ENCODE measurements at regions not wholly inside any gene's neighbourhood (a gene's known extent, or its start where the extent isn't known, plus 50 kb on each side); places are given as distances from the start of the nearest gene placed in this dataset.
"Not testable (repeated sequence)": the region's sequence is repeated elsewhere in the genome, so short reads cannot be mapped to it uniquely, and the experiment has no call there.

DNA sequence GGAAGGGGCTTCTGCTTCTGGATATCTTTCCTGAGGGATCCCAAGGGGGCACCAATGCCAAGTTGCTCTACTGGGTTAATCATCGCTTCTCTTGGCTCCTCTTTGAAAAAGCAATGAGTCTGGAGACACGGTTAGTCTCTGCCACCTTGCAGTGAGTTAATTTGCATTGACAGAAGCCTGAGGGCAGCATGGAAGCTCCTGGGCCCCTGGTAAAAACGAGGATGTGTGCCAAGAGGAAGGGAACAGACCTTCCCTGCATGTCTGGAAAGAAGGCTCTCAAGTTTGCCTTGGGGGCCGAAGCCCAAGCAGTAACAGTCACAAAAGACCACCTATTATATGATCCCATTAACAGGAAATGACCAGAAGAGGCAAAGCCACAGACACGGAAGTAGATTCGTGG, 86.7 kb downstream of the IRX5 start:
- no peak for DNase-seq

DNA sequence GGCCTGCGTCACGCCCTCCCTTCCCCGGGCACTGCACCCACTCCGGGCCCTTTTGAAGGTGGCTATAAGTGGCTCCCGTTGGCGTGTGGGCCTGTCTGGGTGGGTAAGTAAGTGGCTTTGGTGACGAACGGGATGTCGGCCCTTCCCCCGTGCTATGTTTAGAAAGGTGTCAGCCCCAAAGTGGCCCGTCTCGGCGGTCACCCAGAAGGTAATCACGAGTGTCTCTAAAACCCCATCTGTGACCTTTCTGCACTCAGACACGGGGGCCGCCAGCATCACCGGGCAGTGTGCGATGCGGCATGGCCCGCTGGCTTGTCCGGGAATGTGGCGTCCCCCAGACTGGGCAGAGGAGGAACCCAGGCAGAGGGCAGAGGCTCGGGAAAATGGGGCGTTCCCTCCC, 88.2 kb downstream of the IRX5 start:
- DNase-seq: no peak

DNA sequence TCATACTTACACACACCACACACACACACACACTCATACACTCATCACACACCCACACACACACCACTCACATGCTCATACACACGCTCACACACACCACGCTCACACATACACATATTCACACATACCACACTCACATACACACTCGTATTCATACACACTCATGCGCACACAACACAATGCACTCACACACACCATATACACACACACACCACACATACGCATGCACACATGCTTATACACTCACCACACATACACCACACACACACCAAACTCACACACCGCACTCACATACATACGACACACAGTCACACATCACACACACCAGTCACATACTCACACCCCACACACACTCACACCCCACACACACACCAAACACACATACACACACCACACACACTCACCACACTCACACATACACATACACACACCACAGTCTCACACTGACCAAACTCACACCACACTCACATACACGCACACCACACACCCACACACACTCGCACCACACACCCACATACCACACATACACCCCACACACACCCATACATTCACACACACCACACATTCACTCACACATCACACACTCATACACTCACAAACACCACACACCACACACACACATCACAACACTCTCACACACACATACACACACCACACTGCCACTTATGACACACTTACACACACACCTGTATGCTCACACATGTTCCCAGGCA, 88.9 kb downstream of the IRX5 start:
- no peak for DNase-seq

DNA sequence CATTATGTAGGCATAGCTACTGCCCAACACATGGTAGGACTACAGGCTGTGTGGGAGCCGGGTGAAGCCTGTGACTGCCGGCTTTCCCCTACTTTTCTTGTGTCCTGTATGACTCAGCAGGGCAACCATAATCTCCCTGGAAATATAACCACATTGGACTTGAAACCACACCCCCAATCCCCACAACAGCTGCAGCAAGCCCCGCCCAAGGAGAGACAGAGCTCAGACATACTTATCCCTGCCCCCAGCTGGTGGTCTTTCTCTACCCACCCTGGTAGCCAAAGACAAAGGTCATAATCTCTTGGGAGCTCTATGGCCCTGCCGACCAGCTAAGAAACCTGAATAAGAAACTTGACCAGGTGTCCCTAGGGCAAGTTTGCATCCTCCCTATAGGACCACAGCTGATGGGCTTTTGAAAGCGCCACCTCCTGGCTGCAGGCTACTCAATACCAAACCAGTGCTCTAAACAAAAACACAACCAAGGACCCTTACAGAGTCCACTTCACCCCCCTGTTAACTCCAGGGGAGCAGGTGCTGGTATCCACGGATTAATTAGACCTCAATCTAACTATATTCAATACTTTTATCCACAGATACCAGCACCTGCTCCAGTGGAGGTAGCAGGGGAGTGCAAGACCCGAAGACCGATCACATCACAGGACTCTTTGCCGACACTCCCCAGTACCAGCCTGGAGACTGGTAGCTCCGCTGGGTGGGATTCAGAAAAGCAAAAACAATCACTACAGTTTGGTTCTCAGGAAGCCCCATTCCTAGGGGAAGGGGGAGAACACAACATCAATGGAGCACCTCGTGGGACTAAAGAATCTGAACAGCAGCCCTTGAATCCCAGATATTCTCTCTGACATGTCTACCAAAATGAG, 91.2 kb downstream of the IRX5 start:
- DNase-seq: no peak

DNA sequence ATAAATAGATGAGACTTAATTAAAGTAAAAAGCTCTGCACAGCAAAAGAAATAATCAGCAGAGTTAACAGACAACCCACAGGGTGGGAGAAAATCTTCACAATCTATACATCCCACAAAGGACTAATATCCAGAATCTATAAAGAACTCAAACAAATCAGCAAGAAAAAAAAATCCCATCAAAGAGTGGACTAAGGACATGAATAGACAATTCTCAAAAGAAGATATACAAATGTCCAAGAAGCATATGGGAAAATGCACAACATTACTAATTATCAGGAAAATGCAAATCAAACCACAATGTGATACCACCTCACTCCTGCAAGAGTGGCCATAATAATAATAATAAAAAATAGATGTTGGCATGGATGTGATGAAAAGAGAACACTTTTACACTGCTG, 96.6 kb downstream of the IRX5 start:
- not testable (repeated sequence) for DNase-seq

DNA sequence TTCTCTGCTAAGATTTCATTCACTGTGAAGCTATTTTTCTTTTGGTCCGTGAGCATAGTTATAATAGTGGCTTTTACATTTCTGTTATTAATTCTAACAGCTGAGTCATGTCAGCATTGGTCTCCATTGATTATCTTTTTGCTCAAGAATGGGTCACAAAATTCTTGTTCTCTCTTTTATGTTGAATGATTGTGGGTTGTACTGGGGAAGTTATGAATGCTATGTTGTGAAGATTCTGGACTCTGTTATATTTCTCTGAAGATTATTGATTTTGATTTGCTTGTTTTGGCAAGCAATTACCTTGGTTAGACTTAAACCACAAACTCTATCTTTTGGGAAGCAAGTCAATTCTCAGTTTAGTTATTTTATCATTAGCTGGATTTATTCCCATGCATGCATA, 98.8 kb downstream of the IRX5 start:
- no peak for DNase-seq

DNA sequence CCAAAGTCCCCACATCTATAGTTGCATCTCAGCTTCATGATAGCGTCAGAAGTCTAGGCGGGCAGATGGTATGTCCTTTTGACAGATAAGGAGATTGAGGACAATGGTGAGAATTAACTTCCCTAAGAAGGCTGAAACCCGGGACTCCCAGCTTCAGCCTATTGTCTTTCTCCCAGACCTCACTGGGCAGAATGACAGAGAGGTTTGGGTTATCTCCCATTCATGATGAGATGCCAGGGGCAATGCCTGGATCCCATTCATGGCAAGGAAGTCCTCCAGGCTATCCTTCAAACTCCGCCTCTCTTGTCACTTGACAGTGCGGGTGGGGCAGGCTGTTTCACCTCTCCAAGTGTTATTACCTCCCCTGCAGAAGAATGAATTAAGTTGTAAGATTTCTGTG, 100.3 kb downstream of the IRX5 start:
- no peak for DNase-seq

DNA sequence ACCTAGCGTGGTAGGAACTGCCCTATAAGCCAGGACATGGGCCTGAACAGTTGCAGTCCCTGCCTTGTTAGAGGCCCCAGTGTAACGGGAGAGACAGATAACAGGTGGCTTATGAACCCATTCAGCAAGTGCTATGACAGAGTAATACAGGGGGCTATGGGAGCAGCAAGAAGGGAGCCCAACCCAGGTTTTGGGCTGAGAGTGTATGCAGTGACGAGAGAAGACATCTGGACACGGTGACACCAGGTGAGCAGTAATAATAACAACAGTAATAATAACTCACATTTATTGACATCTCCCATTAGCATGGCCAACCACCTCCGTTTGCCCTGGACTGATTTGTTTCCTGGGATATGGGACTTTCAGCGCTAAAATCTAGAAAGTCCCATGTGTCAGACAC, 100.8 kb downstream of the IRX5 start:
- DNase-seq: no peak

DNA sequence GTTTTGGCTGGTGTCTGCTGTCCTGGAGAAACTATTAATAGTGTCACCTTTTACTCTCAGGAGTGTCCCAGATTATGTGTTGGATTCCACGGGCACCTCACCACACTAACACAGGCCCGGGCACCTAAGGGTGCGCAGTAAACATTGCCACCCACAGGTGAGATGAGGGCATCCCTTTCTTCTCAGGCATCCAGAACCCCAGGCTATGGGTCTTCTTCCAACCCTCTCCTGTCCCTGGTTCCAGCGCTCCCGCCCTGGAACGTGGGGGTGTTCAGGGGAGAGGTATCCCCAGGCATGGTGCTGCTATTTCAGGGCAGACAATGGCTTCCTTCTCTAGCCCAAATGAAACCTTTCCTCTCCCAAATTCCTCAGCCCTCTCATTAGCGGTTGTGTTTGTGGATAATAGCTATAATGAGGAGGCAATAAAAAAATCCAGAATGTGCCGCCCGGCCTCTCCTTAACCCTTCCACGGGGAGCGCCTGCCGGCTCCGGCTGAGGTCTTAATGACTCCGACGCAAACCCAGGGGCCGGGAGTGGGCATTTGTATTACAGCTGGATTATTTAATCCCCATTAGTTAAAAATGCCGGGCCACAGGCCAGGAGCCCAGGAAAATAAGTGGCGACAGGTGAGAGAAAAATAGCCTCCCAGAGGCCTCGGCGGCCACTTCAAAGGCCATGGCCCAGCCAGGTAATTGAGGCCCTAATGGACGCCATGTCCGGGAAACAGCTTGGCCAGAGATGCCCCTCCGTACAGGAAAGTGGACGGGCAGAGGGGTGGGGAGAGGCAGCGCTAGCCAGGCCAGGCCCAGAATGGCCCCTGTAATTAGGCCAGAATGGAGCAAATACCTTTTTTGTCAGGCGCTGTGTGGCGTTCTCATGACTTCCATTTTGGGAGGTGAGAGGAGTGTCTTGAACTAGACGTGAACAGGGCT, 102.8 kb downstream of the IRX5 start:
- DNase-seq: no peak

DNA sequence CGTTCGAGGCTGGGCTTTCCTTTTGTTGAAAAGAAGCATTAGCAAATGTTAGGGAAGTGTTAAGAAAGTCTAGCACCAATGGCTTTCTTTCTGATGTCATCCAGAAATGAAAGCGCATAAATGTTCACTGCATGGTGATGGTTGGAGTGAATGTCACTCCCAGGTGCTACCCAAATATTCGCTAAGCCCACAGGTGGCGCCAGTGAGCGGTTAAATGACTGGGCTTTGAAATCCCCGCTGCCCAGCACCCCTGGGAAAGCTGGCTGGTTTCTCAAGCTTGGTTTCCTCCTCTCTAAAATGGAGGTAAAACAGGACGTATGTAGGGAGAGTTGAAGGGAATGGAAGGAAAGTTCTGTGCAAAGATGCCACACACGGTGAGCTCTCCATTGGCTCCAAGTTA, 104.4 kb downstream of the IRX5 start:
- DNase-seq: no peak

DNA sequence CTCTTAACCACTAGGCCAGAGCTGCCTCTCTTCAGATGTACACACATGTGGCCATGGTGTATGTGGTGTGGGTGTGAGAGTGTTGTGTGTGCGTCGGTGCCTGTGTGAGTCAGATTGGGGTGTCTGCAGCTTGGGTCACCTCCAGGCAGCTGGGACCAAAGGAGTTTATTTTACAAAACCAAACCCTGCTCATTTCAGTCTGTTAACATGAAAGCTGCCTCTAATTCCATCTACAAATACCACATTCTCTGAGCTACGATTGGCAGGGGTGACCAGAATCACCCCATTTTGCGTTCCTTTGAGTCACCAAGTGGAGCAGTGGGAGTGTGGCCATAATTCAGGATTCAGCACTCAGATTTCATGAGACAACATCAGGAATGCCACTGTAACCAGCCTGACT, 105.3 kb downstream of the IRX5 start:
- no peak for DNase-seq

DNA sequence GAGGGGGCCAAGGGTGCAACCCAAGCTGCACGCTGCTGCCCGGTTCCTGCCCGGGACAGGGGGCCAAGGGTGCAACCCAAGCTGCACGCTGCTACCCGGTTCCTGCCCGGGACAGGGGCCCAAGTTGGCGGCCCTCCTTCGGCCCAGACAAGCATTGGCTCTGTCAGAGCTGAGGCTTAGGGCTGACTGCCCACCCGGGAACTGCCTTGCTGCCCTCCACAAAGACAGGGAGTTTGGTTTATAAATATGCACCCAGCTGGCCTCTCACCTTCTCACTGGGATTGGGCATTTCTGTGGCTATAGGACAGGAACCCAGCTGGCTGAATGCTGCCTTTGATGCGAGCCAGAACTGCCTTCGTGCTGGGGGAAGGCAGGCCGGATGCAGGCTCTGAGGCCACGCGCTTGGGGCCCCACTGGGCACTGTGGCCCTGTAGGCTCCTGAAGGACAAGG, 105.7 kb downstream of the IRX5 start:
- no peak for DNase-seq

DNA sequence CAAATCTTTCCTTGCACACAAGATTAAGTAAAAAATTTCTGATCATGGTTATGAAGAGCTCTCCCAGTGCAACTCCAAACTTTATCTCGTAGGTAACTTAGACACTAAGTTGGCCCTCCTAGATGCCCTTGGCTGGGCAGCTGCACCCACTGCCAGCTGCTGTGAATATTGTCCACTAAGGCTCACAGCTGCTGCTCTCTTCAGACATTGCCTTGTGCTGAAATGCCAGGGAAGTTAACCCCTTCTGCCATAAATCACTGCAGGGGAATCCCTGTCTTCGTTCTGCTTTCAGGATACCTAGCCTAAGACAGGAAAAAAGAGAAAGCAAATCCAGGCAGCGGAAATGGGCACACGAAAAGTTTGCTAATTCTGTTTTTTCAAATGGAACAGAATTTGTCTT, 106.4 kb downstream of the IRX5 start:
- no peak for DNase-seq

DNA sequence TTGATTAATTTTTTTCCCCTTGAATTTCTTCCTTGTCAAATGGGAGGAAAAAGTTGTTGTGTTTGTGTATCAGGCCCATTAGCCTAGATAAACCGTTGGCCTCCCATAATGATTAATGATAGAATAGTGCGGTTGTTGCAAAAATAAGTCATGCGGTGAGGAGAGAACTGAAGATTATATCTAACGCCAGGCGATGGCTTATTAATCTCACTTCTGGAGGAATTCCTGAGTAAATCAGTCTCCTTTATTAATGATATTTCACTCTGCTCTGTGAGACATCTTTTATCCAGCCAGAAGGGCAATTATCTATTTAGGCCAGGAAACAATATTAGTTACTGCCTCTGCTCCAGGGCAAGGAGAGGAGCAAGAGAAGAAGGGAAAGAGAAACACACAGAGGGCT, 107.3 kb downstream of the IRX5 start:
- no peak for DNase-seq

DNA sequence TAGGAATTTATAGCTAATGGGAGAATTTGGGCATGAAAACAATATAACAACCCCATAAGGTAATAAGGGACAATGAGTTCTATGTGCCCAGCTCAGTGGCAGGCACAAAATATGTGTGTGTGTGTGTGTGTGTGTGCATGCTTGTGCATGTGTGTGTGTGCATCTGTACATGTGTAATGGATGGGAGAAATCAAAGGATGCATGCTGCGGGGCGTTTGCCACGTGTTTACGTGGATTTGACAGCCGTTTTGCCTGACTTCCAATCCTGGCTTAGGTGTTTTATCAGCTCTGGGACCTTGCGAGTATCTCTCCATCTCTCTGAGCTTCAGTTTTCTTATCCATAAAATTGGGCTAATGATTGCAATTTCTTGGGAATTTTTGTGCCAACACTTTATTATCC, 108.4 kb downstream of the IRX5 start:
- DNase-seq: no peak

DNA sequence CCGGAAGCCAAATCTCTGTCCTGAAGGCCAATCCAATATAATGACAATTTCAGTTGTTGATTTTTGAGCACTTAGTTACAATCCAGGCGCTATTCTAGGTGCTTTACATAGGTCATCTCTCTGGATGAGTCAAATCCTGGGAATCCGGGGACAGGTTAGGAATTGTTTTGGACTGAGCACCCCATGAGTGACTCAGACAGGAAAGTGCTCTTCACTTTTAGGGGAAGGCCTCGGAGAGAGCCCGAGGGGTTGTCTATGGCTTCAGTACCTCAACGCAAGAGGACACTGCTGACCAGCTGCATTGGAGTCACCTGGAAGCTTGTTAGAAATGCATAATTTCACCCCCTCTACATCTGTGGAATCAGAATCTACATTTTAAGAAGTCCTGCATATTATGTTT, 108.8 kb downstream of the IRX5 start:
- DNase-seq: no peak

DNA sequence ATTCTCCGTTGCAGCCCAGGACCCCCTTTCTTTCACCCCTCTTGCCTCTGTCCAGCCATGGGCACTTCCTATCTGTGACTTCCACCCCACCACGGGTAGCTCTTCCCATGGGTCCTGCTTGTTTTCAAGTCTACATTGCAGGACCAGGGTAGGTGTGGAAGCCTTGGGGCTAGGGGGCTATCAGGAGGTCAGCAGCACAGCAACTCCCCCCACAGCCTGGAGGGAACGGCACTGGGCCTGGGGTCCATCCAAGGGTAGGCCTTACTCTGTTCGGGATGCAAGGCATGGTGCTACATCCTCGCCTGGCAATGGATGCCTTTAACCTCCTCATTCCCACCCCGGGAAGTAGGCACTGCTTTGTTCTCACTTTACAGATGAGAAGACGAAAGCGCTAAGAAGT, 109.3 kb downstream of the IRX5 start:
- no peak for DNase-seq

DNA sequence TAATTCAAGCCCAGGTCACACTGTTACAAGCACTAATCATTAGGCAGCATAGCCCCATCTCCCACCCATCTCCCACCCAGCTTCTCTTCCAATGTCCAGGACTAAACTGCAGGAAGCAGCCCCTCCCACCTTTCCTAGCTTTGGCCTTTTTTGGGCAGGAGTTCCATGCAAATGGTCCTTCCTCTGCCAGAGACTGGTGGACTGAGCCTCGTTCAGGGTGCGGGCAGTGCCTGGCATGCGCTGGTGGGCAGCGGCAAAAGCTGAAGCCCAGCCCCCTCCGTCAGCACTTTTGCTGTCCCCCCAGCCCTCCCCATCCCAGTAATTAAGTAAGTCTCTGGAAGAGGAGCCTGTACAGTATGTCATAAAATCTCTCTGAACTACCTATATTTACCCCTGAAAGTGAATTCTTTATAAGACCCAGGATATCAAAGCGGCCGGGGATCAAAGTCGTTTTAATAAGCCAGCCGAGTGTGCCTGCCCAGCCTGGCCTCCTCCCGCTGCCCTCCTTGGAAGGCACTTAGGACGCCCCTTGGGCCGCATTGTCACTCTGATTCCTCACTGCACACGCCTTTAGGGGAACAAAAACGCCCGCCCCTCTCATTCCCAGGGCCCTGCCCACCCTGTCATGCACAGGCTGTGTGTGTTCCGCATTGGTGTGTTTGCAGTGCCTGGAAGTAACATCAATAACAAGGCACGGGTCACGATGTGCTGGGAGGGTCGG, 109.9 kb downstream of the IRX5 start:
- no peak for DNase-seq

DNA sequence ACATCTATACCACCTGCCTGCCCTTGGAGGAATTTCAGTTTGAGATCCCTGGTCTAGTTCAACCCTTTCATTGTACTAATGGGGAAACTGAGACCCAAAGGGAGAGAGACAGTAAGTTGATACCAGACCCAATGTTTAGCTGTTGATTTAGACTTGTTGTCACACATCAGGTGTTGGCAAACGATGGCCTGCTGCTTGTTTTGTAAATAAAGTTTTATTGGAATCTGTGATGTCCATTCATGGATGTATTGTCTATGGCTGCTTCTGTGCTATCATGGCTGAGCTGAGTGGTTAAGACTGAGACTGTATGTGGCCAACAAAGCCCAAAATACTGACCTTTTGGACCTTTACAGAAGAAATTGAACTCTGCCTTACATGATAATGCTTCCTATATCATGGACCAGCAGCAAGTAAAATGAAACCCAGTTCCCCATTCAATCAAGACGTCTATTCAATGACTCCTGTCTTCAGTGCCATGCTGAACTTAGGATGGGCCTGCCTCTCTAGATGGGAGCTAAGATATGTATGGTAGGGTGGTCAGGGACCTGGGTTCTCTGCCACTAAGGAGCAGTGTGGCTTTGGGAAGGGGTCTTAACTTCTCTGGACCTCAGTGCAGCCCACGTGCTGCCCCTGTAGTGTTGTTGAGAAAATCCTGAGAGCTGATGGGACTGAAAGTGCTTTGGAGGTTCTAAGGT, 111.0 kb downstream of the IRX5 start:
- DNase-seq: no peak

DNA sequence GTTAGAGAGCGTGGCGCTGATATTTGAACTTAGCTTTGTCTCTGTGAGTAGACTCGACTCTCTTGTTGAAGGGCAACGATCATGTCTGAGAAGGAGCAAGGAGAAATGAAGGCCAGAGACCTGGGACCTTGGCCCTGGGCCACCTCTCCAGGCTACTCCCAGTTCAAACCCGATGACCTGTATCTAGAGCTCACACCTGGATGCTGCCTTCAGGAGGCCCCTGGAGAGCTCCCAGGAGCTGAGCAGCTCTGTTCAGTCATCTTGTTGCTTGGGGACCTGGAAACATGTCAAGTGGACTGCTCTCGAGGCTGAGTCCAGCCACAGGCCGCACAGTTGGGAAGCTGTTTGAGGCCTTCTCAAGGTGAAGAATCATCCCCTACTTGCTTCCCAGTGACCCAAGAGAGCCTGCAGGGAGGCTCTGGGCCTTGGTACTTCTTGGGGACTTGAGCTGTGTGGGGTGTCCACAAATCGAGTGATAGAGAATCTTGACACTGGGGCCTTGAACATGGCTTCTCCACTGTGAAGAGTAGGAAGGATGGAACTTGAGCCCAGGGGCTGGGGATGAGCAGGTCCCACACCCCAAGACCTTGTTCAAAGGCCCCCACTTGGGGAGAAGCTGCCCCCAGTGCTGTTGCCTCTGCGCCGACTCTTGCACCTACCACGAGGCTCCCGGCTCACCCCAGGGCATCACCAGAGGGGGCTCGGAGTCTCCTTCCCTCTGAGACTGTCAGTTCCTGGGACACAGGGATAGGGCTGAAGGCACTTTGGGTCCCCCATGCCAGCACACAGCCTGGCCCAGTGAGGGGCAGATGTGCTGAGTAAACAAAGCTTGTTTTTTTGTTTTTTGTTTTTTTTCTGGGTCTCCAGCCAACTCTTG, 112.1 kb downstream of the IRX5 start:
- no peak for DNase-seq

DNA sequence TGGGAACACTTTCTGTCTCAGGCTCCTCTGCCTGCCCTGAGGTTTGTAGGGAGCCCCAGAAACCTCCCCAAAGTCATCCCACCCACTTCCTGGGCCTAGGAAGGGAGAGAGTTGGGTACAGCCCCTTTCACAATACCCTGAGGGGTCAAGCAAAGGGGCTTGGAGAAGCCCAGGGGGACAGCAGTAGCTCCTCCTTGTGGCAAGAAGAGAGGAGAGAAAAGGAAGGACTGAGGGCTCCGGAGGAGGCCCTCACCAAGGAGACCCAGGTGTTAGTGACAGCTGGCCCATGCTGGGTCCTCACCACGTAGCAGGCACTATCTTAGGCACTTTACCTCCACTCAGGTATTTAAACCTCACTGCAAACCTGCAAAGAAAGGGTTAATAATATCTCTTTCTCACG, 112.8 kb downstream of the IRX5 start:
- no peak for DNase-seq

Data from activated CD8-positive, alpha-beta memory T cell treated with anti-CD3 and anti-CD28 coated beads, Interleukin-2, amount 50 U/mL, for 4 hours (primary cell).